HepG2 (cell line): ENCODE measurements at regions not wholly inside any gene's neighbourhood (a gene's known extent, or its start where the extent isn't known, plus 50 kb on each side); places are given as distances from the start of the nearest gene placed in this dataset.

Experiments used
- ATAC-seq: fragments of 200-7000 bp; cut with Tn5 transposase; 3 replicates; pipeline ENCODE4 v1.9.1; 2020; ENCODE audit warnings: mild to moderate bottlenecking, moderate library complexity
- BruUV-seq: library from RNA; stranded (reverse); fragments of 400-500 nt; replicated peaks from 2 replicates; lab custom pipeline; 2021; lab: Mats Ljungman, UMichigan
- CTCF ChIA-PET: fragments of 300-600 bp; formaldehyde crosslinking; extraction: SDS; loops from one replicate; lab custom pipeline; 2021; ENCODE audit warnings: low total read pairs, inconsistent platforms, low intra/inter-chr PET ratio; lab: Yijun Ruan, JAX
- POLR2A ChIA-PET: fragments of 350-600 bp; sonication (Branson Sonifier 250); formaldehyde crosslinking; loops from one replicate; lab custom pipeline; 2020; ENCODE audit warnings: antibody characterized with exemption, inconsistent platforms; lab: Yijun Ruan, JAX
- DNase-seq: peaks from one replicate; pipeline ENCODE4 v3.0.0-alpha.2; 2015; ENCODE audit warnings: low spot score
- FAIRE-seq: peaks from 3 replicates; lab custom pipeline; 2011; peaks lifted over from hg19 to GRCh38; lab: Jason Lieb, UNC
- H2AFZ ChIP-seq: one replicate; pipeline ENCODE4 v1.6.1; 2011; ENCODE audit warnings: low read length, inconsistent platforms
- H3K27ac ChIP-seq: fragments of 300-600 bp; 3 replicates; pipeline ENCODE4 v1.8.0; 2011; ENCODE audit warnings: mixed run types, mild to moderate bottlenecking, mixed read lengths, low read length, inconsistent platforms; ENCODE audit not compliant: insufficient read depth; ENCODE audit errors: extremely low read length
- H3K27me3 ChIP-seq, 2 experiments: fragments of 200-600 bp in 1 of 2; 2 replicates in 1 of 2; 3 replicates in 1 of 2; pipeline versions ENCODE4 v1.6.0 to v1.8.0; 2011; ENCODE audit warnings: low read length in 2 of 2, mild to moderate bottlenecking in 2 of 2, moderate library complexity in 2 of 2, inconsistent platforms in 1 of 2; ENCODE audit not compliant: insufficient read depth in 2 of 2, control insufficient read depth in 1 of 2
- H3K36me3 ChIP-seq, 2 experiments: fragments of 200-600 bp in 1 of 2; replicated peaks in 1 of 2; 2 replicates in 1 of 2; 3 replicates in 1 of 2; pipeline versions ENCODE4 v1.5.1 to v1.8.0; 2011; ENCODE audit warnings: low read length in 2 of 2, inconsistent platforms in 1 of 2; ENCODE audit not compliant: insufficient read depth in 2 of 2, control insufficient read depth in 1 of 2
- H3K4me1 ChIP-seq: 2 replicates; pipeline ENCODE4 v1.5.1; 2012; ENCODE audit warnings: low read length, inconsistent platforms; ENCODE audit not compliant: insufficient read depth
- H3K4me2 ChIP-seq: 2 replicates; pipeline ENCODE4 v1.6.0; 2011; ENCODE audit warnings: low read depth, low read length, inconsistent platforms
- H3K4me3 ChIP-seq, 3 experiments: fragments of 200-600 bp in 1 of 3; sonication (generic), shearing (Covaris generic) in 1 of 3; replicated peaks in 1 of 3; 2 replicates each; pipeline ENCODE4 v1.5.1; 2011 to 2016; ENCODE audit warnings: low read length in 3 of 3, inconsistent platforms in 2 of 3, low read depth in 2 of 3, mild to moderate bottlenecking in 2 of 3, control low read depth in 1 of 3, mixed read lengths in 1 of 3; ENCODE audit not compliant: insufficient read depth in 1 of 3
- H3K79me2 ChIP-seq: one replicate; pipeline ENCODE4 v1.6.1; 2011; ENCODE audit warnings: low read length, inconsistent platforms; ENCODE audit not compliant: insufficient read depth
- H3K9ac ChIP-seq: 2 replicates; pipeline ENCODE4 v1.6.0; 2011; ENCODE audit warnings: mild to moderate bottlenecking, low read depth, low read length, inconsistent platforms; ENCODE audit not compliant: insufficient read depth
- H3K9me3 ChIP-seq: 2 replicates; pipeline ENCODE4 v1.5.1; 2012; ENCODE audit warnings: mild to moderate bottlenecking, low read length
- H4K20me1 ChIP-seq: 2 replicates; pipeline ENCODE4 v1.6.0; 2011; ENCODE audit warnings: inconsistent platforms, mild to moderate bottlenecking, low read length, moderate library complexity; ENCODE audit not compliant: insufficient read depth
- EHMT2 ChIP-seq: fragments of 200-600 bp; sonication (generic); IDR thresholded peaks from 2 replicates; pipeline ENCODE4 v1.7.0; 2017; ENCODE audit warnings: antibody characterized with exemption, low read depth, low read length, borderline replicate concordance
- HNRNPLL ChIP-seq: fragments of 200-400 bp; formaldehyde crosslinking; IDR thresholded peaks from 2 replicates; pipeline ENCODE4 v1.6.1; 2017; ENCODE audit warnings: mild to moderate bottlenecking, low read depth, low read length; ENCODE audit not compliant: poor library complexity, severe bottlenecking
- IRF1 ChIP-seq: sonication (generic); formaldehyde crosslinking; IDR thresholded peaks from 2 replicates; pipeline ENCODE4 v1.4.0; 2020; ENCODE audit warnings: low read depth, mild to moderate bottlenecking, missing genetic modification reagents
- IRX3 ChIP-seq: sonication (generic); formaldehyde crosslinking; IDR thresholded peaks from 2 replicates; pipeline ENCODE4 v1.8.1; 2023; ENCODE audit warnings: mild to moderate bottlenecking, low read depth, missing genetic modification reagents, borderline replicate concordance
- KDM4B ChIP-seq: sonication (generic); formaldehyde crosslinking; IDR thresholded peaks from 2 replicates; pipeline ENCODE4 v1.4.0; 2020; ENCODE audit warnings: missing genetic modification reagents
- LCORL ChIP-seq, 2 experiments: fragments of 450-650 bp in 1 of 2; sonication (generic) in 1 of 2; formaldehyde crosslinking in 1 of 2; IDR thresholded peaks; 2 replicates each; pipeline versions ENCODE4 v1.5.0 to v1.6.1; 2017 to 2020; ENCODE audit warnings: antibody characterized with exemption in 1 of 2, missing genetic modification reagents in 1 of 2
- POGK ChIP-seq: sonication (generic); formaldehyde crosslinking; conservative IDR thresholded peaks from 2 replicates; pipeline ENCODE4 v1.8.0; 2022; ENCODE audit warnings: mild to moderate bottlenecking, moderate library complexity, missing genetic modification reagents
- TBX2 ChIP-seq: sonication (generic); formaldehyde crosslinking; IDR thresholded peaks from 2 replicates; pipeline ENCODE4 v1.5.0; 2020; ENCODE audit warnings: missing genetic modification reagents, mild to moderate bottlenecking, borderline replicate concordance
- TP53 ChIP-seq: sonication (generic); formaldehyde crosslinking; conservative IDR thresholded peaks from 2 replicates; pipeline ENCODE4 v1.4.0; 2020; ENCODE audit warnings: missing genetic modification reagents
- ZC3H13 ChIP-seq: sonication (generic); formaldehyde crosslinking; IDR thresholded peaks from 2 replicates; pipeline ENCODE4 v1.8.1; 2023; ENCODE audit warnings: mild to moderate bottlenecking, missing genetic modification reagents, moderate library complexity
- ZNF546 ChIP-seq: sonication (generic); formaldehyde crosslinking; conservative IDR thresholded peaks from 2 replicates; pipeline ENCODE4 v1.8.1; 2023; ENCODE audit warnings: mild to moderate bottlenecking, missing genetic modification reagents
- WGBS: methylation state at CpG from one replicate; pipeline ENCODE4 v1.1.6; 2017; ENCODE audit warnings: low lambda C conversion rate; 5-methylcytosine and 5-hydroxymethylcytosine counted together
- in situ Hi-C: cut with HindIII; loops from 2 replicates; pipeline ENCODE4 v1.10.0; 2017; ENCODE audit warnings: low pct_unique_long_range_greater_than_20kb; ENCODE audit not compliant: extremely low pct_ligation_motif_present
- intact Hi-C: fragments of 100-400 bp; cut with micrococcal nuclease; formaldehyde crosslinking; loops from one replicate; pipeline ENCODE4 v1.10.0; 2022; ENCODE audit not compliant: unreplicated experiment
- TF ChIP-seq, protein P1 (sequence below): sonication (generic); formaldehyde crosslinking; IDR thresholded peaks from 2 replicates; pipeline ENCODE4 v1.4.0; 2020; ENCODE audit warnings: mild to moderate bottlenecking, missing genetic modification reagents

- H3K27ac ChIP-seq: no peak overlapping the region
Measured at GRCh38 chr2:9740382-9741073, 102.7 kb upstream of the TAF1B start.

GRCh38 chr2:9741110-9741509 is 102.2 kb upstream of the TAF1B start:
- Histone ChIP-seq H3K4me3 (no peak overlapping the region), H3K79me2 (no peaks in the 10 kb centered on the region), H3K9ac (no peak overlapping the region), H3K9me3 (no peaks in the 10 kb centered on the region), H2AFZ (no peak overlapping the region), H4K20me1 (no peaks in the 10 kb centered on the region), H3K4me1 (no peaks in the 10 kb centered on the region), H3K27me3 (peaks cover 0 to 38% of the 10 kb centered on the region in 2 experiments), H3K27ac (no peak overlapping the region), H3K36me3 (no peaks in the 10 kb centered on the region), H3K4me2 (no peak overlapping the region)
- ChIA-PET POLR2A (no interaction called here), CTCF (no interaction called here)
- FAIRE-seq (no peak), ATAC-seq (no peak), DNase-seq (no peak)
- in situ Hi-C loops: no loop called here
- no TSS peak for BruUV-seq
- intact Hi-C loops: no loop called here
- WGBS: 14% methylated on average over 5 of the region's 6 CpGs
- TF ChIP-seq KDM4B (CRISPR knock-in tag) (no peak), EHMT2 (no peak), IRF1 (CRISPR knock-in tag) (no peak), POGK (CRISPR knock-in tag) (no peak), TBX2 (CRISPR knock-in tag) (no peak), ZC3H13 (CRISPR knock-in tag) (no peak), ZNF546 (CRISPR knock-in tag) (no peak), TP53 (no peak), IRX3 (CRISPR knock-in tag) (no peak)
- TF ChIP-seq, protein P1, sequence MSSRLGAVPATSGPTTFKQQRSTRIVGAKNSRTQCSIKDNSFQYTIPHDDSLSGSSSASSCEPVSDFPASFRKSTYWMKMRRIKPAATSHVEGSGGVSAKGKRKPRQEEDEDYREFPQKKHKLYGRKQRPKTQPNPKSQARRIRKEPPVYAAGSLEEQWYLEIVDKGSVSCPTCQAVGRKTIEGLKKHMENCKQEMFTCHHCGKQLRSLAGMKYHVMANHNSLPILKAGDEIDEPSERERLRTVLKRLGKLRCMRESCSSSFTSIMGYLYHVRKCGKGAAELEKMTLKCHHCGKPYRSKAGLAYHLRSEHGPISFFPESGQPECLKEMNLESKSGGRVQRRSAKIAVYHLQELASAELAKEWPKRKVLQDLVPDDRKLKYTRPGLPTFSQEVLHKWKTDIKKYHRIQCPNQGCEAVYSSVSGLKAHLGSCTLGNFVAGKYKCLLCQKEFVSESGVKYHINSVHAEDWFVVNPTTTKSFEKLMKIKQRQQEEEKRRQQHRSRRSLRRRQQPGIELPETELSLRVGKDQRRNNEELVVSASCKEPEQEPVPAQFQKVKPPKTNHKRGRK (CRISPR knock-in tag): no peak

More at GRCh38 chr2:9740382-9741073, 102.7 kb upstream of the TAF1B start:
- ChIA-PET CTCF (no interaction called here), POLR2A (no interaction called here)
- Histone ChIP-seq H4K20me1 (no peaks in the 10 kb centered on the region), H2AFZ (no peak overlapping the region), H3K79me2 (no peaks in the 10 kb centered on the region), H3K4me3 (no peak overlapping the region), H3K4me1 (no peaks in the 10 kb centered on the region), H3K36me3 (no peaks in the 10 kb centered on the region), H3K9ac (no peak overlapping the region), H3K9me3 (no peaks in the 10 kb centered on the region), H3K4me2 (no peak overlapping the region), H3K27me3 (peaks cover 0 to 34% of the 10 kb centered on the region in 2 experiments)
- no TSS peak for BruUV-seq
- 29% methylated on average over 6 of the region's 6 CpGs for WGBS
- no peak for TF ChIP-seq HNRNPLL
- peak; percentile 71 for TF ChIP-seq LCORL (IDR thresholded peaks at IDR 0.05)
- TF ChIP-seq LCORL (CRISPR knock-in tag; IDR thresholded peaks at IDR 0.05): no peak
- FAIRE-seq (no peak), ATAC-seq (no peak), DNase-seq (no peak)
- in situ Hi-C loops (no loop called here), intact Hi-C loops (no loop called here)
